Endothelial cell (in vitro differentiated cells): ENCODE measurements at regions not wholly inside any gene's neighbourhood (a gene's known extent, or its start where the extent isn't known, plus 50 kb on each side); places are given as distances from the start of the nearest gene placed in this dataset.

ENCODE experiments used
- DNase-seq: peaks from one replicate; pipeline ENCODE4 v3.0.0; 2021; ENCODE audit warnings: low spot score
- H3K27ac Mint-ChIP-seq: one replicate; pipeline ENCODE4 v1.8.0; 2021; ENCODE audit warnings: mixed read lengths, inconsistent platforms; ENCODE audit not compliant: unreplicated experiment
- H3K27me3 Mint-ChIP-seq: one replicate; pipeline ENCODE4 v1.8.0; 2021; ENCODE audit warnings: mild to moderate bottlenecking, moderate library complexity, mixed read lengths, inconsistent platforms; ENCODE audit not compliant: unreplicated experiment
- H3K36me3 Mint-ChIP-seq: one replicate; pipeline ENCODE4 v1.8.0; 2021; ENCODE audit warnings: mild to moderate bottlenecking, low read depth, mixed read lengths, inconsistent platforms; ENCODE audit not compliant: unreplicated experiment
- H3K4me1 Mint-ChIP-seq: one replicate; pipeline ENCODE4 v1.8.0; 2021; ENCODE audit warnings: mild to moderate bottlenecking, mixed read lengths, inconsistent platforms; ENCODE audit not compliant: unreplicated experiment
- H3K4me3 Mint-ChIP-seq: one replicate; pipeline ENCODE4 v1.8.0; 2021; ENCODE audit warnings: mild to moderate bottlenecking, mixed read lengths, inconsistent platforms; ENCODE audit not compliant: unreplicated experiment
- H3K9me3 Mint-ChIP-seq: one replicate; pipeline ENCODE4 v1.8.0; 2021; ENCODE audit warnings: mixed read lengths, inconsistent platforms; ENCODE audit not compliant: unreplicated experiment
- TF ChIP-seq, protein P1 (sequence below): fragments of 200-600 bp; sonication (generic); IDR thresholded peaks from one replicate; pipeline ENCODE4 v1.5.0; 2021; ENCODE audit warnings: antibody characterized with exemption; ENCODE audit not compliant: unreplicated experiment

DNA sequence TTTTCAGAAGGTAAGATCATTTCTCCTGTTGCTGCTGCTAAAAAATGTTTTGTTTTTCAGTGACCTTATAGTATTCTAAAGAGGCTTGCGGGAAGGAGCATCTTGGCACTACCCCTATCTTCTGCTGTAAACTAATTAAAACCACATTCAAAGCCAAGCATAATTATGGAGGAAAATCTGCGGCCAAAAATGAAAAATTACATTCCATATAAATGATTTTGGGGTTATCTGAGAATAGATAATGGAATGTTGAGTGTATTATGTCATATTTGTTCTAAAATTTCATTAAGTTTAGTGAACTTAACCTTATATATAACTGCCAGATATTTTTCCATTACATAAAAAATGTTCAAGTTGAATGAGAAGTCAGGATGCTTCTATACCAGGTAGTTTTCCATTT lies 170.4 kb upstream of the TMC3 start:
- no peak for DNase-seq
- TF ChIP-seq, protein P1, sequence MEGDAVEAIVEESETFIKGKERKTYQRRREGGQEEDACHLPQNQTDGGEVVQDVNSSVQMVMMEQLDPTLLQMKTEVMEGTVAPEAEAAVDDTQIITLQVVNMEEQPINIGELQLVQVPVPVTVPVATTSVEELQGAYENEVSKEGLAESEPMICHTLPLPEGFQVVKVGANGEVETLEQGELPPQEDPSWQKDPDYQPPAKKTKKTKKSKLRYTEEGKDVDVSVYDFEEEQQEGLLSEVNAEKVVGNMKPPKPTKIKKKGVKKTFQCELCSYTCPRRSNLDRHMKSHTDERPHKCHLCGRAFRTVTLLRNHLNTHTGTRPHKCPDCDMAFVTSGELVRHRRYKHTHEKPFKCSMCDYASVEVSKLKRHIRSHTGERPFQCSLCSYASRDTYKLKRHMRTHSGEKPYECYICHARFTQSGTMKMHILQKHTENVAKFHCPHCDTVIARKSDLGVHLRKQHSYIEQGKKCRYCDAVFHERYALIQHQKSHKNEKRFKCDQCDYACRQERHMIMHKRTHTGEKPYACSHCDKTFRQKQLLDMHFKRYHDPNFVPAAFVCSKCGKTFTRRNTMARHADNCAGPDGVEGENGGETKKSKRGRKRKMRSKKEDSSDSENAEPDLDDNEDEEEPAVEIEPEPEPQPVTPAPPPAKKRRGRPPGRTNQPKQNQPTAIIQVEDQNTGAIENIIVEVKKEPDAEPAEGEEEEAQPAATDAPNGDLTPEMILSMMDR, result no peak
- Mint-ChIP-seq H3K4me1 (no peaks in the 10 kb centered on the region), H3K27me3 (no peaks in the 10 kb centered on the region), H3K36me3 (no peaks in the 10 kb centered on the region), H3K4me3 (no peak overlapping the region), H3K27ac (no peak overlapping the region), H3K9me3 (no peaks in the 10 kb centered on the region)

DNA sequence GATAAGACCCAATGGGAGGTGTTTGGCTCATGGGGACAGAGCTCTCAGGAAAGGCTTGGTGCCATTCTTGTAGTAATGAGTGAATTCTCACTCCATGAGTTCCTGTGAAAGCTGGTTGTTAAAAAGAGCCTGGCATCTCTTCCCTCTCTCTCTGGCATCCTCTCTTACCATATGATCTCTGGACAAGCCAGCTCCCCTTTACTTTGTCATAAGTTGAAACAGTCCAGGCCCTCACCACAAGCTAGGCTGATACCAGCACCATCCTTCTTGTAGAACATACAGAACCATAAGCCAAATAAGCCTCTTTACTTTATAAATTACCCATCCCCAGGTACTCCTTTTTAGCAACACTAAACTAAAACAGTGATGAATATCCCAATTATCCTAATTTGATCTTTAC lies 166.9 kb upstream of the TMC3 start:
- DNase-seq, result no peak
- H3K27ac Mint-ChIP-seq, result no peak overlapping the region
- H3K27me3 Mint-ChIP-seq, result no peaks in the 10 kb centered on the region
- H3K4me3 Mint-ChIP-seq, result no peak overlapping the region
- TF ChIP-seq, protein P1, result no peak
- H3K9me3 Mint-ChIP-seq, result no peaks in the 10 kb centered on the region
- H3K4me1 Mint-ChIP-seq, result no peaks in the 10 kb centered on the region
- H3K36me3 Mint-ChIP-seq, result no peaks in the 10 kb centered on the region

DNA sequence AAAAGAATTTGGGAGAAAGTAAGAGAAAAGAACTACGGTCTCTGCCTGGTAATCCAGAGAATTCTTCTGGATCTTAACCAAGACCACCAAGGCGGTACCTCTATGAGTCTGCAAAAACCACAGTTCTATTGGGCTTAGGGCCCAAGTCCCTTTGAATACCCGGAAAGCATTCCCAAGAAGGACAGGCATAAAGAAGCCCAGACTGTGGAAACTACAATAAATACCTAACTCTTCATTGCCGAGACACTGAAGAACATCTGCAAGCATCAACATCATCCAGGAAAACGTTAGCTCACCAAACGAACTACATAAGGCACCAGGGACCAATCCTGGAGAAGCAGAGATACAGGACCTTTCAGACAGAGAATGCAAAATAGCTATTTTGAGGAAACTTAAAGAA lies 162.3 kb upstream of the TMC3 start:
- no peaks in the 10 kb centered on the region for H3K27me3 Mint-ChIP-seq
- TF ChIP-seq, protein P1, result no peak
- H3K9me3 Mint-ChIP-seq, result no peaks in the 10 kb centered on the region
- H3K27ac Mint-ChIP-seq, result no peak overlapping the region
- no peaks in the 10 kb centered on the region for H3K36me3 Mint-ChIP-seq
- DNase-seq, result no peak
- no peak overlapping the region for H3K4me3 Mint-ChIP-seq
- H3K4me1 Mint-ChIP-seq, result peaks cover 4% of the 10 kb centered on the region

DNA sequence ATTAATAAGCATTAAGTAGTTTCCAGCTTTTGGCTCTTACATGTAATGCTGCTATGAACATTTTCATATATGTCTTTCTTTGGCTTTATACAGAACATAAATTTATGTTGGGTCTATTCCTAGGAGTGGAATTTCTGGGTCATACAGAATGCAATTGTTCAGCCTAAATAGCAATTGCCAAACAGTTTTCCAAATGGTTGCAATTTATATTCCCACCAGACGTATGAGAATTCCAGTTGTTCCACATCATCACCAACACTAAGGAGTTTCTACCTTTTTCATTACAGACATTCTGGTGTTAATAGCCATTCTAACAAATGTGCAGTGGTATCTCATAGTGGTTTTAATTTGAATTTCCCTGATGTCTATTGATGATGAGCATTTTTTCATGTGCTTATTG lies 160.1 kb upstream of the TMC3 start:
- TF ChIP-seq, protein P1, result no peak
- Mint-ChIP-seq H3K36me3 (no peaks in the 10 kb centered on the region), H3K4me1 (peaks cover 12% of the 10 kb centered on the region), H3K27ac (no peak overlapping the region), H3K27me3 (no peaks in the 10 kb centered on the region), H3K4me3 (no peak overlapping the region), H3K9me3 (no peaks in the 10 kb centered on the region)
- DNase-seq, result no peak

DNA sequence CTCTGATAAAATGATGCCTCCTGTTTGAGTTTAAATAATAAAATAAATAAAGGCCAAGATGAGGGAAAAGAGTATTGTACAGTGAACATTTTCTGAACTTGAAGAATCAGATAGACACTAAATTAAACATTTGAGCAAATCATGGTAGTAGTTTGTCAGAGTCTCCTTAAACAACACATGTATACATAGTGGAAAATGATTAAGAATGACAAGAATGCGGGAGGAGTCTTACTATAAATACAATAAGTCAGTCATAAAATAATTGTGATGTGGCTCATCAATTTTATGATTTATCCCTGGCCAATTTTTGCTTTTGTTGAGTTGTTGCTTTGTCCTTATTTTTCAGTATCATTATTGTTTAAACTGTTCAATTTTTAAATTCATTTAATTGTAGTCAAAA lies 158.0 kb upstream of the TMC3 start:
- no peak overlapping the region for H3K27ac Mint-ChIP-seq
- H3K4me1 Mint-ChIP-seq, result peaks cover 12% of the 10 kb centered on the region
- H3K36me3 Mint-ChIP-seq, result no peaks in the 10 kb centered on the region
- H3K4me3 Mint-ChIP-seq, result no peak overlapping the region
- DNase-seq, result no peak
- no peaks in the 10 kb centered on the region for H3K9me3 Mint-ChIP-seq
- no peaks in the 10 kb centered on the region for H3K27me3 Mint-ChIP-seq
- TF ChIP-seq, protein P1, result no peak
